ENCODE measurements at regions not wholly inside any gene's neighbourhood (a gene's known extent, or its start where the extent isn't known, plus 50 kb on each side); places are given as distances from the start of the nearest gene placed in this dataset.

- TF ChIP-seq CTCF (IDR thresholded peaks at IDR 0.05) (no peak), POLR2A (IDR thresholded peaks at IDR 0.05) (no peak)
These were observed 212.2 kb upstream of the NRG3 start for GRCh38 chr10:81662837-81663236.
